ENCODE measurements at regions not wholly inside any gene's neighbourhood (a gene's known extent, or its start where the extent isn't known, plus 50 kb on each side); places are given as distances from the start of the nearest gene placed in this dataset.

DNA sequence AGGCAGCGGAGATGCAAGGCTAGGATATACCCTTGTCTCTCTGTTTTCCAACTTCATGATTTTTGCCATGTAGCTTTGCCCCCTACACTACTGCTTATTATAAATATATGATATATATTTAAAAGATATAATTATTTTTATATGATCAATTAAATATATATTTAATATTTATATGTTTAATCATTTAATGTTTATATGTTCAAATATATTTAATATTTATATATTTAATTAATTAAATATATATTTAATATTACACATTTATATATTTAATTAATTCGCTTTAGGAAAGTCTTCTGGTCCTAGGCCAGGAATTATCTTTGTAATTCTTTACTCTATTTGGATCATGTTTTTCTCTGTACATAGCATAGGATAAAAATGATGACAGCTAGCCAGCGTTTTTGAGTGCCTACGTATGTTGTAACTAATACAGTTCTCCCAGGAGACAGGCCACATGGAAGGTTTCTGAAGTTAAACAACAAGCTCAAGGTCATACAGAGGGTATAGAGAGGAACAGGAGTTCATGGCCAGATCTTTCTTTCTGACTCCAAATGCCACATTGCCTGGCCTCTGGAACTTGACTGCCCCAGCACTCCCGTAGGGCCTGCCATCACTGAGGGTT is 192.5 kb downstream of the KCNA5 start:
- H3K9me3 ChIP-seq (ENCODE audit: control insufficient read depth, insufficient read depth, low read length), result no peaks in the 10 kb centered on the region
- H3K4me3 ChIP-seq (ENCODE audit: low read depth, low read length), result no peak overlapping the region
- H3K27me3 ChIP-seq (ENCODE audit: control insufficient read depth, insufficient read depth, low read length), result no peaks in the 10 kb centered on the region
- no peaks in the 10 kb centered on the region for H3K36me3 ChIP-seq (ENCODE audit: control insufficient read depth, insufficient read depth, low read length)
- no peak overlapping the region for H3K9ac ChIP-seq (ENCODE audit: low read depth, low read length)
- H3K4me1 ChIP-seq (ENCODE audit: control insufficient read depth, insufficient read depth, low read length), result no peaks in the 10 kb centered on the region

- H3K9me3 ChIP-seq (ENCODE audit: control insufficient read depth, insufficient read depth, low read length), result no peaks in the 10 kb centered on the region
- no peak overlapping the region for H3K4me3 ChIP-seq (ENCODE audit: low read depth, low read length)
- H3K27me3 ChIP-seq (ENCODE audit: control insufficient read depth, insufficient read depth, low read length), result peaks cover 8% of the 10 kb centered on the region
- no peak overlapping the region for H3K9ac ChIP-seq (ENCODE audit: low read depth, low read length)
- H3K36me3 ChIP-seq (ENCODE audit: control insufficient read depth, insufficient read depth, low read length), result no peaks in the 10 kb centered on the region
- peaks cover 22% of the 10 kb centered on the region for H3K4me1 ChIP-seq (ENCODE audit: control insufficient read depth, insufficient read depth, low read length)
Observed at GRCh38 chr12:5242440-5242839, 189.5 kb upstream of the NTF3 start.

- H3K9ac ChIP-seq (ENCODE audit: low read depth, low read length), result no peak overlapping the region
- no peak overlapping the region for H3K4me3 ChIP-seq (ENCODE audit: low read depth, low read length)
- peaks cover 9% of the 10 kb centered on the region for H3K27me3 ChIP-seq (ENCODE audit: control insufficient read depth, insufficient read depth, low read length)
- H3K36me3 ChIP-seq (ENCODE audit: control insufficient read depth, insufficient read depth, low read length), result no peaks in the 10 kb centered on the region
- H3K9me3 ChIP-seq (ENCODE audit: control insufficient read depth, insufficient read depth, low read length), result no peaks in the 10 kb centered on the region
- H3K4me1 ChIP-seq (ENCODE audit: control insufficient read depth, insufficient read depth, low read length), result peaks cover 22% of the 10 kb centered on the region
Observed at GRCh38 chr12:5243014-5243413, 188.9 kb upstream of the NTF3 start.

GRCh38 chr12:5244513-5244972 is 187.4 kb upstream of the NTF3 start:
- no peak overlapping the region for H3K4me3 ChIP-seq (ENCODE audit: low read depth, low read length)
- H3K9me3 ChIP-seq (ENCODE audit: control insufficient read depth, insufficient read depth, low read length), result no peaks in the 10 kb centered on the region
- peaks cover 22% of the 10 kb centered on the region for H3K4me1 ChIP-seq (ENCODE audit: control insufficient read depth, insufficient read depth, low read length)
- no peak overlapping the region for H3K9ac ChIP-seq (ENCODE audit: low read depth, low read length)
- no peaks in the 10 kb centered on the region for H3K36me3 ChIP-seq (ENCODE audit: control insufficient read depth, insufficient read depth, low read length)
- H3K27me3 ChIP-seq (ENCODE audit: control insufficient read depth, insufficient read depth, low read length), result peaks cover 14% of the 10 kb centered on the region

DNA sequence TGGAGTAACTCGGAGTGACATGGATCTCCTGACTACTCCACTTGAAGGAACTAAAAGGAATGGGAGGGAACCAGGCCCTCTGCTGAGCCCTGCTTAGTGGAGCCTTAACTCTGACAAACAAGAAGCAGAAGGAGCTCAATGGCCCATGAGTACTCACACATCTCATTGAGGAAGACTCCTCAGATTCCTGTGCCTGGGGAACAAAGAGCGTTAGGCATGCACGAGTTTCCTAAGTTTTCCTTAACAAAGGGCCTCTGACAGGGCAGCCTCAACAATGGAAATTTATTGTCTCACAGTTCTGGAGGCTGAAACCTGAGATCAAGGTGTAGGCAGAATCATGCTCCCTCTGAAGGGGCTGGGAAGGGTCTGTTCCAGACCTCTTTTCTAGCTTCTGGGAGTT is 185.7 kb upstream of the NTF3 start:
- peaks cover 16% of the 10 kb centered on the region for H3K27me3 ChIP-seq (ENCODE audit: control insufficient read depth, insufficient read depth, low read length)
- no peak overlapping the region for H3K9ac ChIP-seq (ENCODE audit: low read depth, low read length)
- H3K9me3 ChIP-seq (ENCODE audit: control insufficient read depth, insufficient read depth, low read length), result no peaks in the 10 kb centered on the region
- no peaks in the 10 kb centered on the region for H3K36me3 ChIP-seq (ENCODE audit: control insufficient read depth, insufficient read depth, low read length)
- peaks cover 22% of the 10 kb centered on the region for H3K4me1 ChIP-seq (ENCODE audit: control insufficient read depth, insufficient read depth, low read length)
- no peak overlapping the region for H3K4me3 ChIP-seq (ENCODE audit: low read depth, low read length)

DNA sequence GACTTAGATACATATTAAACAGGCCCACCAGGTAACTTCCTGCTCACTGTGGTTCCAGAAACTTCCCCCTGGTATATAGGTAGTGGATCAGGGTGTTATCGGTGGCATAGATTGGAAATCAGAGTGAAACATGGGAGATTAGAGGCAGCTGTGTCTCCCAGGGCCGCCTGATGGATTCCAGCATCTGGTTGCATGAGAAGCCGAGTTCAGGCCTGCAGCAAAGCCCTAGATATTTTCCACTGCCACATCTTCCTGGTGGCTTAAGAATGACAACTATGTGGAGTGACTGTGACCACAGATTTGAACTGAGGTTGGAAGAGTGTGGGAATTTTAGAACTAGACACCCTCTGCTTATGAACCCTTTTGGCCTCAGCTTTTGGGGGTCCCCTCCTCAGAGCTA is 184.8 kb upstream of the NTF3 start:
- Histone ChIP-seq H3K27me3 (ENCODE audit: control insufficient read depth, insufficient read depth, low read length) (peaks cover 16% of the 10 kb centered on the region), H3K9ac (ENCODE audit: low read depth, low read length) (no peak overlapping the region), H3K4me3 (ENCODE audit: low read depth, low read length) (no peak overlapping the region), H3K9me3 (ENCODE audit: control insufficient read depth, insufficient read depth, low read length) (no peaks in the 10 kb centered on the region), H3K4me1 (ENCODE audit: control insufficient read depth, insufficient read depth, low read length) (peaks cover 22% of the 10 kb centered on the region), H3K36me3 (ENCODE audit: control insufficient read depth, insufficient read depth, low read length) (no peaks in the 10 kb centered on the region)

- Histone ChIP-seq H3K4me3 (ENCODE audit: low read depth, low read length) (no peak overlapping the region), H3K9ac (ENCODE audit: low read depth, low read length) (no peak overlapping the region), H3K36me3 (ENCODE audit: control insufficient read depth, insufficient read depth, low read length) (no peaks in the 10 kb centered on the region), H3K4me1 (ENCODE audit: control insufficient read depth, insufficient read depth, low read length) (peaks cover 22% of the 10 kb centered on the region), H3K9me3 (ENCODE audit: control insufficient read depth, insufficient read depth, low read length) (no peaks in the 10 kb centered on the region), H3K27me3 (ENCODE audit: control insufficient read depth, insufficient read depth, low read length) (peaks cover 16% of the 10 kb centered on the region)
Observed at GRCh38 chr12:5248230-5248629, 183.7 kb upstream of the NTF3 start.

DNA sequence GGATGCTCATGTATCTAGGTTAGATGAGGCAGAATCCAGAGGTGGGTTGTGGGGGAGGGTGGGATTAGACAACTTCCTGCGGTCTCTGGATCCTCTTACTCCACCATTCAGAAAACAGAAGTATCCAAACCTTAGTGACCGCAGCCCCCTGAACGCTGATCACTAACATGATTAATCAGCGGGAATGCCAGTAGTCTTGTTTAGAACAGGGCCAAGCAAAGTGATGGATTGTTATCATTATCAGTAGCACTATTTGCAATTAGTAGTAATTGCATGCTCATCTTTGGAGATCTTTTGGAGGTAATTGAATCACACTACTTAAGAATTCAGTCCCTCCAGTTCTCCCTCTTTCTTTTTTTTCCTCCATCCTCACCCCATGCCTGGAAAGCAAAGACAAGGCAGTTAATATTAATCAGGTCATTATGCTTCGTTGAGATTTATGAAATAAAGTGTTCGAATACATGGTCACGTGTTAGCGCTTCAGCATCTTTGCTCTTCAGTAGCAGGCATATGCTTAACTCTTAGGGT is 182.8 kb upstream of the NTF3 start:
- Histone ChIP-seq H3K36me3 (ENCODE audit: control insufficient read depth, insufficient read depth, low read length) (no peaks in the 10 kb centered on the region), H3K27me3 (ENCODE audit: control insufficient read depth, insufficient read depth, low read length) (peaks cover 16% of the 10 kb centered on the region), H3K4me1 (ENCODE audit: control insufficient read depth, insufficient read depth, low read length) (peaks cover 21% of the 10 kb centered on the region), H3K9ac (ENCODE audit: low read depth, low read length) (no peak overlapping the region), H3K9me3 (ENCODE audit: control insufficient read depth, insufficient read depth, low read length) (no peaks in the 10 kb centered on the region), H3K4me3 (ENCODE audit: low read depth, low read length) (no peak overlapping the region)

GRCh38 chr12:5251092-5251491 is 180.8 kb upstream of the NTF3 start:
- peaks cover 16% of the 10 kb centered on the region for H3K27me3 ChIP-seq (ENCODE audit: control insufficient read depth, insufficient read depth, low read length)
- H3K9me3 ChIP-seq (ENCODE audit: control insufficient read depth, insufficient read depth, low read length), result no peaks in the 10 kb centered on the region
- peaks cover 7% of the 10 kb centered on the region for H3K4me1 ChIP-seq (ENCODE audit: control insufficient read depth, insufficient read depth, low read length)
- H3K36me3 ChIP-seq (ENCODE audit: control insufficient read depth, insufficient read depth, low read length), result no peaks in the 10 kb centered on the region
- no peak overlapping the region for H3K4me3 ChIP-seq (ENCODE audit: low read depth, low read length)
- H3K9ac ChIP-seq (ENCODE audit: low read depth, low read length), result no peak overlapping the region

- Histone ChIP-seq H3K9me3 (ENCODE audit: control insufficient read depth, insufficient read depth, low read length) (no peaks in the 10 kb centered on the region), H3K4me1 (ENCODE audit: control insufficient read depth, insufficient read depth, low read length) (peaks cover 3% of the 10 kb centered on the region), H3K4me3 (ENCODE audit: low read depth, low read length) (no peak overlapping the region), H3K36me3 (ENCODE audit: control insufficient read depth, insufficient read depth, low read length) (no peaks in the 10 kb centered on the region), H3K27me3 (ENCODE audit: control insufficient read depth, insufficient read depth, low read length) (peaks cover 15% of the 10 kb centered on the region), H3K9ac (ENCODE audit: low read depth, low read length) (no peak overlapping the region)
Observed at GRCh38 chr12:5251786-5252185, 180.1 kb upstream of the NTF3 start.

DNA sequence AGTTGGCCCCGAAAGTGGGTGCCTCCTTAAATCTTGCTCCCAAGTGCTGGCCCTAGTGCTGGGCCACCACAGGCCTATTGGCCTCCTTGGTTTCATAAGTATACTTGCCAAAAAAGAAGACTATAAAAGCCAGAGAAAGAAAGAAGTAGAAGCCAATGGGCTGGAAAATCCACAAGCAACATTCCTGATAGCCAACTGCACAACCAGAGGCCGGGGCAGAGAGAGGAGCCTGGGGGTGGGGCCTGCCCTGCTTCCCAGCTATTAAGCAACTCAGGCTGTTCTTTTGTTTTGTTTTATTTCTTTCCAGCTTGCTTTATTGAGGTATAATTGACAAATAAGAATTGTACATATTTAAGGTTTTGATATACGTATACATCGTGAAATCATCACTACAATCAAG is 177.2 kb upstream of the NTF3 start:
- Histone ChIP-seq H3K36me3 (ENCODE audit: control insufficient read depth, insufficient read depth, low read length) (no peaks in the 10 kb centered on the region), H3K9ac (ENCODE audit: low read depth, low read length) (no peak overlapping the region), H3K27me3 (ENCODE audit: control insufficient read depth, insufficient read depth, low read length) (peaks cover 1% of the 10 kb centered on the region), H3K4me3 (ENCODE audit: low read depth, low read length) (no peak overlapping the region), H3K9me3 (ENCODE audit: control insufficient read depth, insufficient read depth, low read length) (no peaks in the 10 kb centered on the region), H3K4me1 (ENCODE audit: control insufficient read depth, insufficient read depth, low read length) (peaks cover 9% of the 10 kb centered on the region)

DNA sequence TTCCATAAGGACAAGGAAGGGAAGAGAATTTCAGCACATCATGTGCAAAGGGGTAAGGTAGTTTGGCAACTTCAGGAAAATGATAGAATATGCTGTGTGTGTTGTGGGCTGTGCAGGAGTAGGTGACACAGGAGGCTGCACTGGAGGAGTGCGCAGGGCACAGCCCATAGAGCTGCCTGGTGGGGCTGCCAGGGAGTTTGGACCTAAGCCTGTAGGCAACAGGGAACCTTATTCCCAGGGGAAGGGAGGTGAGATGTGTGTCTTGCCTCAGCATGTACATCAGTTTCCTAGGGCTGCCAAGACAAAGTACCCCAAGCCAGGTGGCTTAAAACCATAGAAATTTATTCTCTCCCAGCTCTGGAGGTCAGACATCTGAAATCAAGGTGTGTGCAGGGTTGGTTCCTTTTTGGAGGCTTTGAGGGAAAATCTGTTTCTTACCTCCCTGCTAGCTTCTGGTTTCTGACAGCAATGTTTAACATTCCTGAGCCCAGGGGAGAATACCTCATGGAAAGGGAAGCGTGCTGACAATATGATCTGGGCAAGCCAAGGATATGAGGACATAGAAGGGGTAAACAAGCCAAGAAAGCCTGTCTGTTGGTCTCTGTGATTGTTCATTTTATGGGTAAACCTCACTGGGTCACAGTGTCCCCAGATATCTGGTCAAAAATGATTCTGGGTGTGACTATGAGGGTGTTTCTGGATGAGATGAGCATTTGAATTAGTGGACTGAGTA is 174.0 kb upstream of the NTF3 start:
- Histone ChIP-seq H3K4me3 (ENCODE audit: low read depth, low read length) (no peak overlapping the region), H3K4me1 (ENCODE audit: control insufficient read depth, insufficient read depth, low read length) (peaks cover 9% of the 10 kb centered on the region), H3K9me3 (ENCODE audit: control insufficient read depth, insufficient read depth, low read length) (no peaks in the 10 kb centered on the region), H3K27me3 (ENCODE audit: control insufficient read depth, insufficient read depth, low read length) (no peaks in the 10 kb centered on the region), H3K36me3 (ENCODE audit: control insufficient read depth, insufficient read depth, low read length) (no peaks in the 10 kb centered on the region), H3K9ac (ENCODE audit: low read depth, low read length) (no peak overlapping the region)
